CD4-positive, alpha-beta T cell (primary cell): ENCODE measurements at regions not wholly inside any gene's neighbourhood (a gene's known extent, or its start where the extent isn't known, plus 50 kb on each side); places are given as distances from the start of the nearest gene placed in this dataset.

Source experiments
- ATAC-seq: fragments of 200-7000 bp; cut with Tn5 transposase; one replicate; pipeline ENCODE4 v1.10.0; 2022; ENCODE audit warnings: mild to moderate bottlenecking; ENCODE audit not compliant: poor library complexity
- CTCF ChIA-PET: fragments of 350-600 bp; sonication (Branson Sonifier 250); formaldehyde crosslinking; loops from one replicate; lab custom pipeline; 2021; ENCODE audit warnings: antibody characterized with exemption, inconsistent platforms; lab: Charles Lee
- POLR2A ChIA-PET: fragments of 350-600 bp; sonication (Branson Sonifier 250); formaldehyde crosslinking; loops from one replicate; lab custom pipeline; 2021; ENCODE audit warnings: antibody characterized with exemption, inconsistent platforms; lab: Charles Lee
- DNase-seq, 14 experiments: peaks; one replicate each; pipeline ENCODE4 v3.0.0-alpha.2; 2013 to 2020; ENCODE audit warnings: mixed read lengths in 2 of 14
- H3K27ac ChIP-seq, 2 donors: one replicate each; pipeline versions ENCODE4 v1.5.1 to v1.7.0; 2013; ENCODE audit warnings: low read length in 2 of 2, low read depth in 1 of 2, mild to moderate bottlenecking in 1 of 2
- H3K27me3 ChIP-seq, 2 experiments: 1 replicate in 1 of 2; 2 replicates in 1 of 2; pipeline versions ENCODE4 v1.6.1 to v1.7.0; 2013; ENCODE audit warnings: low read length in 2 of 2, control low read depth in 1 of 2, mild to moderate bottlenecking in 1 of 2, moderate library complexity in 1 of 2; ENCODE audit not compliant: insufficient read depth in 2 of 2, control insufficient read depth in 1 of 2
- H3K36me3 ChIP-seq: one replicate; pipeline ENCODE4 v1.6.1; 2013; ENCODE audit warnings: low read length, control low read depth; ENCODE audit not compliant: insufficient read depth
- H3K4me1 ChIP-seq: one replicate; pipeline ENCODE4 v1.6.1; 2013; ENCODE audit warnings: low read length, control low read depth; ENCODE audit not compliant: insufficient read depth
- H3K4me3 ChIP-seq: one replicate; pipeline ENCODE4 v1.5.1; 2013; ENCODE audit warnings: mild to moderate bottlenecking, low read length, moderate library complexity
- H3K9me3 ChIP-seq, 2 experiments: 1 replicate in 1 of 2; 2 replicates in 1 of 2; pipeline versions ENCODE4 v1.6.1 to v1.7.0; 2013; ENCODE audit warnings: low read length in 2 of 2, mild to moderate bottlenecking in 2 of 2, control low read depth in 1 of 2, moderate library complexity in 1 of 2; ENCODE audit not compliant: control insufficient read depth in 1 of 2, insufficient read depth in 1 of 2
- H3K27ac Mint-ChIP-seq: one replicate; pipeline ENCODE4 v1.8.0; 2020; ENCODE audit warnings: mixed read lengths
- H3K27me3 Mint-ChIP-seq: one replicate; pipeline ENCODE4 v1.8.0; 2021; ENCODE audit warnings: mixed read lengths
- H3K36me3 Mint-ChIP-seq: one replicate; pipeline ENCODE4 v1.8.0; 2021; ENCODE audit warnings: low read depth, mixed read lengths
- H3K4me1 Mint-ChIP-seq: one replicate; pipeline ENCODE4 v1.8.0; 2021; ENCODE audit warnings: low read depth, mixed read lengths
- H3K4me3 Mint-ChIP-seq: one replicate; pipeline ENCODE4 v1.8.0; 2020; ENCODE audit warnings: mild to moderate bottlenecking, mixed read lengths
- H3K9me3 Mint-ChIP-seq: one replicate; pipeline ENCODE4 v1.8.0; 2020; ENCODE audit warnings: mixed read lengths
- intact Hi-C, 2 experiments: fragments of 100-400 bp; cut with DNase I in 1 of 2; cut with micrococcal nuclease in 1 of 2; formaldehyde crosslinking; loops; one replicate each; pipeline versions ENCODE4 v1.15.1 to v1.9.0; 2023 to 2025; cut with DNase I, micrococcal nuclease
- TF ChIP-seq, protein P1 (sequence below): fragments of 200-600 bp; IDR thresholded peaks from one replicate; pipeline ENCODE4 v1.8.0; 2022; ENCODE audit warnings: antibody characterized with exemption, mild to moderate bottlenecking

DNA sequence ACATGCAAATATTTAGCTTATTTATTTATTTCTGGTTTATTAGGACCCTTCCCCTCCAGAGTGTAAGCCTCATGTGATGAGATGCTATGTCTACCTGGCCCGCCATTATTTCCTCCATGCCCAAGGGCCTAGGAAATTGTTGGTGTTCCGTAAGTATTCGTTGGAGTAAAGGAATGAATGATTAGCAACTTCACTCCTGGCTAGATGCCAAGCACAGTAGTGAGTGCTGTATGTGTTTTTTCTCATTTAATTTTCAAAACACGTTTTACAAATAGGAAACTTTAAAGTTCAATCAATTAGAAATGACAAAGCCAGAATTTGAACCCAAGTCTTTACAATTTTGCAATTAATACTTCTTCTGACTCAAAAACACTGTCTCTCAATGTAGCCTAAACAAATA, 253.8 kb downstream of the BCAT1 start:
- POLR2A ChIA-PET = no interaction called here
- TF ChIP-seq, protein P1, sequence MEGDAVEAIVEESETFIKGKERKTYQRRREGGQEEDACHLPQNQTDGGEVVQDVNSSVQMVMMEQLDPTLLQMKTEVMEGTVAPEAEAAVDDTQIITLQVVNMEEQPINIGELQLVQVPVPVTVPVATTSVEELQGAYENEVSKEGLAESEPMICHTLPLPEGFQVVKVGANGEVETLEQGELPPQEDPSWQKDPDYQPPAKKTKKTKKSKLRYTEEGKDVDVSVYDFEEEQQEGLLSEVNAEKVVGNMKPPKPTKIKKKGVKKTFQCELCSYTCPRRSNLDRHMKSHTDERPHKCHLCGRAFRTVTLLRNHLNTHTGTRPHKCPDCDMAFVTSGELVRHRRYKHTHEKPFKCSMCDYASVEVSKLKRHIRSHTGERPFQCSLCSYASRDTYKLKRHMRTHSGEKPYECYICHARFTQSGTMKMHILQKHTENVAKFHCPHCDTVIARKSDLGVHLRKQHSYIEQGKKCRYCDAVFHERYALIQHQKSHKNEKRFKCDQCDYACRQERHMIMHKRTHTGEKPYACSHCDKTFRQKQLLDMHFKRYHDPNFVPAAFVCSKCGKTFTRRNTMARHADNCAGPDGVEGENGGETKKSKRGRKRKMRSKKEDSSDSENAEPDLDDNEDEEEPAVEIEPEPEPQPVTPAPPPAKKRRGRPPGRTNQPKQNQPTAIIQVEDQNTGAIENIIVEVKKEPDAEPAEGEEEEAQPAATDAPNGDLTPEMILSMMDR = no peak
- Histone ChIP-seq H3K27me3 (no peaks in the 10 kb centered on the region), H3K9me3 (no peaks in the 10 kb centered on the region), H3K27ac (no peak overlapping the region), H3K4me1 (no peaks in the 10 kb centered on the region), H3K4me3 (no peak overlapping the region), H3K36me3 (no peaks in the 10 kb centered on the region)
- CTCF ChIA-PET = no interaction called here
- H3K4me1 Mint-ChIP-seq = no peaks in the 10 kb centered on the region
- ATAC-seq = no peak
- H3K27me3 Mint-ChIP-seq = no peaks in the 10 kb centered on the region
- DNase-seq = no peak
- H3K27ac Mint-ChIP-seq = no peak overlapping the region
- no peak overlapping the region for H3K4me3 Mint-ChIP-seq
- H3K36me3 Mint-ChIP-seq = no peaks in the 10 kb centered on the region
- intact Hi-C loops = loop anchor here in 1 of 2 experiments (5.0 to 10.0 kb wide), 2 partner anchors 797 to 1460 kb away; no protein-coding TSS in a partner anchor
- no peaks in the 10 kb centered on the region for H3K9me3 Mint-ChIP-seq

DNA sequence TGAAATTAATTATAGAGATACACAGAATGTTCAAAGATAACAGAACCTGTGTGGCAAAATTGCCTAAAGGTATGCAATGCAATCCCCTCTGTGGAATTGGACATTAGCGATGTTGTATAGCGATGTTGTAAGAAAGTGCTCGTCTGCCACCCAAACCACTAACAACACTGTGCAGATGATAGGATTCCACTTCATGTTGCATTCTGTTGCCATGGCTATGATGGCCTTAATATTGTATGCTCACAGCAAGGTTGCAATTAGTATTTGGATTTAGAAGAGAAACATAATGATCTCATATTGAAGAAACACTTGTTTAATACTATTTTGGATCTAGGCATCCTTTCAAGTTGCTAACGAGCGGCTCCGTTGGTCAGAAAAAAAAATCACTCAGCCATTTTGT, 260.3 kb downstream of the BCAT1 start:
- Mint-ChIP-seq H3K27ac (no peak overlapping the region), H3K4me3 (no peak overlapping the region), H3K27me3 (no peaks in the 10 kb centered on the region), H3K4me1 (no peaks in the 10 kb centered on the region), H3K36me3 (no peaks in the 10 kb centered on the region), H3K9me3 (no peaks in the 10 kb centered on the region)
- CTCF ChIA-PET = no interaction called here
- POLR2A ChIA-PET = no interaction called here
- no peak overlapping the region for H3K27ac ChIP-seq
- no peak overlapping the region for H3K4me3 ChIP-seq
- DNase-seq = no peak
- intact Hi-C loops = no loop called here
- H3K36me3 ChIP-seq = no peaks in the 10 kb centered on the region
- H3K9me3 ChIP-seq = no peaks in the 10 kb centered on the region
- H3K4me1 ChIP-seq = no peaks in the 10 kb centered on the region
- TF ChIP-seq, protein P1 = no peak
- ATAC-seq = no peak
- H3K27me3 ChIP-seq = no peaks in the 10 kb centered on the region

DNA sequence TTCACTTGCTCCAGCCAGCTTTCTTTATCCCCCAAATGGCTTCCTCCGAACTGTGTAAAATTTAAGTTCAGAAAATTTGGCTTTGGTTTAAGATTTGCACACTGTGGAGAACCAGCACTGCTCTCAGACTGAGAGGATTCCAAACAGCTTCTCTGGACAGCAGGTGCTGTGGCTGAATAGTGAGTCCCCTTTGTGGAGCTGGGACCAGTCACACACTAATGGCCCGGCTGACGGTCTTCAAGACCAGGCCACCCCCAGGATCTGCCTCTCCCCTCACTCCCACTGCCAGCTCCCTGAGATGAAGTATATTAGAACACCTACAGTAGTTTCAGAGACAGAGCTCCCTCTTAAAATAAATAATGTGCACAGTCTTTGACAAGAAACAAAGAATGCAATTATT, 267.3 kb downstream of the BCAT1 start:
- Histone ChIP-seq H3K9me3 (no peaks in the 10 kb centered on the region), H3K4me3 (no peak overlapping the region), H3K27ac (no peak overlapping the region), H3K27me3 (no peaks in the 10 kb centered on the region), H3K36me3 (no peaks in the 10 kb centered on the region), H3K4me1 (no peaks in the 10 kb centered on the region)
- no peak overlapping the region for H3K4me3 Mint-ChIP-seq
- no peak for ATAC-seq
- H3K9me3 Mint-ChIP-seq = no peaks in the 10 kb centered on the region
- DNase-seq = no peak
- no peaks in the 10 kb centered on the region for H3K27me3 Mint-ChIP-seq
- no peaks in the 10 kb centered on the region for H3K4me1 Mint-ChIP-seq
- H3K36me3 Mint-ChIP-seq = no peaks in the 10 kb centered on the region
- H3K27ac Mint-ChIP-seq = no peak overlapping the region
- ChIA-PET POLR2A (no interaction called here), CTCF (no interaction called here)
- intact Hi-C loops = no loop called here
- TF ChIP-seq, protein P1 = no peak
